ENCODE measurements at regions not wholly inside any gene's neighbourhood (a gene's known extent, or its start where the extent isn't known, plus 50 kb on each side); places are given as distances from the start of the nearest gene placed in this dataset.

DNA sequence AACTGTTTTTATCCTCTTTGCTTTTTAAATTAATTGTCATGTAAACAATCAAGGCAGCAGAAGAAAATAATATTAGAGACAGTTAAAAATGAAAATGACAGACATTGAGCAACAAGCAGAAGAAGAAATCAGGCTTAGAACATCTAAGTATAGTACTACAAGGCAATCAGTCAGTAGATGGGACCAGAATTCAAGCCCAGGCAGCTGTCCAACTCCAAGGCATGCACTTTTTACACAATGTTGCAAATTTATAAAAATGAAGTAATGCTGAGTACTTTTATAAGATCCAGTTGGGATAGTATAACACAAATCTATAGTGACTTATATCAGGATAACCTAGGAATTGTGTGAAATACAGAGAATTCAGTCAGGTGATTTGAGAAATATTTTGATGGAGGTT, 2815.8 kb downstream of the PCDH9 start:
- TF ChIP-seq POLR2A (IDR thresholded peaks at IDR 0.05; ENCODE audit: low read length) = no peak
- no peak for TF ChIP-seq GATA1 (IDR thresholded peaks at IDR 0.05; ENCODE audit: low read depth, low read length)
